Caco-2 (cell line): ENCODE measurements at regions not wholly inside any gene's neighbourhood (a gene's known extent, or its start where the extent isn't known, plus 50 kb on each side); places are given as distances from the start of the nearest gene placed in this dataset.

ENCODE experiments used
- BruUV-seq: library from RNA; stranded (reverse); fragments of 400-500 nt; replicated peaks from 2 replicates; lab custom pipeline; 2021; lab: Mats Ljungman, UMichigan
- CTCF ChIA-PET: fragments of 300-600 bp; sonication (Branson Sonifier 250); formaldehyde crosslinking; loops from one replicate; lab custom pipeline; 2022; ENCODE audit warnings: antibody characterized with exemption; lab: Charles Lee
- POLR2A ChIA-PET: fragments of 300-600 bp; sonication (Branson Sonifier 250); formaldehyde crosslinking; loops from one replicate; lab custom pipeline; 2022; ENCODE audit warnings: antibody characterized with exemption; lab: Charles Lee
- DNase-seq, 2 experiments: peaks; one replicate each; pipeline versions ENCODE4 v3.0.0 to v3.0.0-alpha.2; 2020 to 2022
- H3K27me3 ChIP-seq: replicated peaks from 2 replicates; pipeline ENCODE4 v1.6.0; 2011; ENCODE audit warnings: low read length; ENCODE audit not compliant: control insufficient read depth, insufficient read depth
- H3K36me3 ChIP-seq: 2 replicates; pipeline ENCODE4 v1.5.1; 2011; ENCODE audit warnings: low read length; ENCODE audit not compliant: control insufficient read depth, insufficient read depth
- H3K4me1 ChIP-seq: fragments of 250-450 bp; sonication (Bioruptor Pico); 2 replicates; pipeline ENCODE4 v1.5.1; 2020; ENCODE audit warnings: mild to moderate bottlenecking
- H3K4me3 ChIP-seq: 2 replicates; pipeline ENCODE4 v1.5.1; 2011; ENCODE audit warnings: low read depth, mild to moderate bottlenecking, control low read depth, low read length
- H3K9me3 ChIP-seq: fragments of 250-450 bp; sonication (Bioruptor Pico); 2 replicates; pipeline ENCODE4 v1.5.1; 2020; ENCODE audit warnings: mild to moderate bottlenecking, moderate library complexity
- H3K27ac Mint-ChIP-seq: one replicate; pipeline ENCODE4 v1.8.0; 2022; ENCODE audit warnings: mixed read lengths; ENCODE audit not compliant: unreplicated experiment
- H3K27me3 Mint-ChIP-seq: one replicate; pipeline ENCODE4 v1.8.0; 2022; ENCODE audit warnings: mixed read lengths; ENCODE audit not compliant: insufficient read depth, unreplicated experiment
- H3K36me3 Mint-ChIP-seq: one replicate; pipeline ENCODE4 v1.8.0; 2022; ENCODE audit warnings: mild to moderate bottlenecking, mixed read lengths; ENCODE audit not compliant: insufficient read depth, unreplicated experiment
- H3K4me1 Mint-ChIP-seq: one replicate; pipeline ENCODE4 v1.8.0; 2022; ENCODE audit warnings: low read depth, mixed read lengths; ENCODE audit not compliant: unreplicated experiment
- H3K4me3 Mint-ChIP-seq: one replicate; pipeline ENCODE4 v1.8.0; 2022; ENCODE audit warnings: mild to moderate bottlenecking, moderate library complexity, mixed read lengths; ENCODE audit not compliant: unreplicated experiment
- H3K9me3 Mint-ChIP-seq: one replicate; pipeline ENCODE4 v1.8.0; 2022; ENCODE audit warnings: mixed read lengths; ENCODE audit not compliant: unreplicated experiment
- intact Hi-C: fragments of 100-400 bp; cut with micrococcal nuclease; formaldehyde crosslinking; loops from one replicate; pipeline ENCODE4 v1.10.0; 2022; ENCODE audit not compliant: unreplicated experiment
- TF ChIP-seq, protein P1 (sequence below), 2 experiments: fragments of 200-600 bp in 1 of 2; IDR thresholded peaks; 1 replicate in 1 of 2; 2 replicates in 1 of 2; pipeline versions ENCODE4 v1.5.1 to v1.8.0; 2011 to 2022; ENCODE audit warnings: antibody characterized with exemption in 1 of 2, control low read depth in 1 of 2, inconsistent platforms in 1 of 2, low read depth in 1 of 2, low read length in 1 of 2, mild to moderate bottlenecking in 1 of 2, moderate library complexity in 1 of 2; ENCODE audit not compliant: insufficient read depth in 1 of 2, severe bottlenecking in 1 of 2, unreplicated experiment in 1 of 2

DNA sequence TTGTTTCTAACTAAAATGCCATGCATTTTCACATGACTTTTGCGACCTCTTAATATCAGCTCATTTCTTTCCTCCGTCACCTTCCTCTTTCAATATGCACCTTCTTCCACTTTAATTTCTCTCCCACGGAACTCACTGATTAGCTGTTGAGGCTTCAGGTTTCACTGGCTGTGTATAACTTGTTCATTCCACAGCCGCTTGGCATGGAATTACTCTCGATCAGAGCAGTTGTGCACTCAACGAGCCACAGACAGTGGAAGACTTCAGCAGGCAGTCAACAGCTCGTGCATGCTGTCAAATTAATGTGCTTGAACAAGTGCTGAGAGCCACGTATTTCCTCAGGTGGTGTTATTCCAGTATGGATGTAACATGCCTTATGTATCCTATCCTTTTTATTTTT lies 491.2 kb upstream of the DDX18 start:
- Histone ChIP-seq H3K27me3 (no peaks in the 10 kb centered on the region; the same call in 1 of the 2 replicates), H3K4me1 (no peaks in the 10 kb centered on the region), H3K9me3 (no peaks in the 10 kb centered on the region), H3K4me3 (no peak overlapping the region), H3K36me3 (no peaks in the 10 kb centered on the region)
- DNase-seq = no peak
- Mint-ChIP-seq H3K4me1 (no peaks in the 10 kb centered on the region), H3K36me3 (no peaks in the 10 kb centered on the region), H3K27me3 (peaks cover 17% of the 10 kb centered on the region), H3K4me3 (no peak overlapping the region), H3K9me3 (no peaks in the 10 kb centered on the region), H3K27ac (no peak overlapping the region)
- intact Hi-C loops = no loop called here
- POLR2A ChIA-PET = no interaction called here
- TF ChIP-seq, protein P1, sequence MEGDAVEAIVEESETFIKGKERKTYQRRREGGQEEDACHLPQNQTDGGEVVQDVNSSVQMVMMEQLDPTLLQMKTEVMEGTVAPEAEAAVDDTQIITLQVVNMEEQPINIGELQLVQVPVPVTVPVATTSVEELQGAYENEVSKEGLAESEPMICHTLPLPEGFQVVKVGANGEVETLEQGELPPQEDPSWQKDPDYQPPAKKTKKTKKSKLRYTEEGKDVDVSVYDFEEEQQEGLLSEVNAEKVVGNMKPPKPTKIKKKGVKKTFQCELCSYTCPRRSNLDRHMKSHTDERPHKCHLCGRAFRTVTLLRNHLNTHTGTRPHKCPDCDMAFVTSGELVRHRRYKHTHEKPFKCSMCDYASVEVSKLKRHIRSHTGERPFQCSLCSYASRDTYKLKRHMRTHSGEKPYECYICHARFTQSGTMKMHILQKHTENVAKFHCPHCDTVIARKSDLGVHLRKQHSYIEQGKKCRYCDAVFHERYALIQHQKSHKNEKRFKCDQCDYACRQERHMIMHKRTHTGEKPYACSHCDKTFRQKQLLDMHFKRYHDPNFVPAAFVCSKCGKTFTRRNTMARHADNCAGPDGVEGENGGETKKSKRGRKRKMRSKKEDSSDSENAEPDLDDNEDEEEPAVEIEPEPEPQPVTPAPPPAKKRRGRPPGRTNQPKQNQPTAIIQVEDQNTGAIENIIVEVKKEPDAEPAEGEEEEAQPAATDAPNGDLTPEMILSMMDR (IDR thresholded peaks at IDR 0.05; ENCODE audit: insufficient read depth in 1 of 2, low read depth in 1 of 2, low read length in 1 of 2, severe bottlenecking in 1 of 2, unreplicated experiment in 1 of 2) = no peak
- CTCF ChIA-PET = no interaction called here
- no TSS peak for BruUV-seq

DNA sequence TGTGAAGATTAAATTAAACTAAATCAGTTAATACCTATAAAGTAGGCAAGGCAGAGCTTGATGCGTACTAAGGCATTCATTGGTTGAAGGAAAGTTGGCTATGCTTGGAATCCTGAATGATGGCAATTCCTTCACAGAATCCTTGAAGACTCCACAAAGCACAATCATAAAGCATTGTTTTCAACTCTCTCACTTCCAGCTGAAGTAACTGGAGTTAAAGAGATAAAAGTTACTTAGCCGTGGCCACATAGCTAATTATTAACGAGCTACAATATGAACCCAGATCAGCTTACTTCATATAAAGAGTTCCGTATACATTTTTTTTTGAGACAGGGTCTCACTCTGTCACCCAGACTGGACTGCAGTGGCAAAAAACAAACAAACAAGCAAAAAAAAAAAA lies 483.9 kb upstream of the DDX18 start:
- H3K27me3 Mint-ChIP-seq = peaks cover 4% of the 10 kb centered on the region
- TF ChIP-seq, protein P1 (IDR thresholded peaks at IDR 0.05; ENCODE audit: insufficient read depth in 1 of 2, low read depth in 1 of 2, low read length in 1 of 2, severe bottlenecking in 1 of 2, unreplicated experiment in 1 of 2) = no peak
- POLR2A ChIA-PET = no interaction called here
- DNase-seq = no peak
- H3K27ac Mint-ChIP-seq = no peak overlapping the region
- intact Hi-C loops = no loop called here
- no TSS peak for BruUV-seq
- Histone ChIP-seq H3K36me3 (no peaks in the 10 kb centered on the region), H3K4me3 (no peak overlapping the region), H3K4me1 (no peaks in the 10 kb centered on the region), H3K9me3 (no peaks in the 10 kb centered on the region), H3K27me3 (no peaks in the 10 kb centered on the region; the same call in 1 of the 2 replicates)
- H3K4me1 Mint-ChIP-seq = no peaks in the 10 kb centered on the region
- H3K4me3 Mint-ChIP-seq = no peak overlapping the region
- H3K36me3 Mint-ChIP-seq = no peaks in the 10 kb centered on the region
- H3K9me3 Mint-ChIP-seq = no peaks in the 10 kb centered on the region
- CTCF ChIA-PET = no interaction called here

DNA sequence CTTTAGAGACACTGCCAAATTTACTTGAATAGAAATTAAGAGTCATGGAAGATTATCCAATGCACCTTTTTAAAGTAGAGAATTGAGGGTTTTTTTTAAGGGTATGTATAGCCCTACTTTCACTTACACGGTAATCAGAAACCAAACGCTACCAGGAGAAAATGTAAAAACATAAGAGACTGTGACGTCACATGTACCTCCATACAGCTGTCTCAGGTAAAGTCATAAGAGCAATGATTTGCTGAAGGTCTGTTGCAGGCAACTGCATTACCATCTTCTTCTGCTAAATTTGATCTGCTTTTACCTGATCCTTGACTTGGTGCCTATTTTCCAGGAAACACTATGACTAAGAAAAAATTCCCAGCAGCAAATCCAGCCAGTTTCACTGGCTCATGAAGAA lies 478.5 kb upstream of the DDX18 start:
- H3K4me1 Mint-ChIP-seq = no peaks in the 10 kb centered on the region

More for the DNA sequence above, 478.5 kb upstream of the DDX18 start:
- Histone ChIP-seq H3K36me3 (no peaks in the 10 kb centered on the region), H3K4me1 (no peaks in the 10 kb centered on the region), H3K4me3 (no peak overlapping the region), H3K9me3 (no peaks in the 10 kb centered on the region), H3K27me3 (no peaks in the 10 kb centered on the region; the same call in 1 of the 2 replicates)
- Mint-ChIP-seq H3K36me3 (no peaks in the 10 kb centered on the region), H3K4me3 (no peak overlapping the region), H3K9me3 (no peaks in the 10 kb centered on the region), H3K27ac (no peak overlapping the region), H3K27me3 (no peaks in the 10 kb centered on the region)
- CTCF ChIA-PET = no interaction called here
- POLR2A ChIA-PET = no interaction called here
- BruUV-seq = no TSS peak
- intact Hi-C loops = no loop called here
- TF ChIP-seq, protein P1 (IDR thresholded peaks at IDR 0.05; ENCODE audit: insufficient read depth in 1 of 2, low read depth in 1 of 2, low read length in 1 of 2, severe bottlenecking in 1 of 2, unreplicated experiment in 1 of 2) = no peak
- DNase-seq = no peak
